ENCODE measurements at regions not wholly inside any gene's neighbourhood (a gene's known extent, or its start where the extent isn't known, plus 50 kb on each side); places are given as distances from the start of the nearest gene placed in this dataset.

- no peak overlapping the region for H3K27ac Mint-ChIP-seq
- DNase-seq, result no peak
- no peaks in the 10 kb centered on the region for H3K9me3 Mint-ChIP-seq
- POLR2A ChIA-PET, result no interaction called here
- no peak overlapping the region for H3K4me3 Mint-ChIP-seq
- ATAC-seq (ENCODE audit: low read depth), result no peak
- no peaks in the 10 kb centered on the region for H3K36me3 Mint-ChIP-seq
- H3K27me3 Mint-ChIP-seq, result peaks cover 3% of the 10 kb centered on the region
- H3K4me1 Mint-ChIP-seq, result no peaks in the 10 kb centered on the region
These were observed 218.9 kb downstream of the CYRIA start for GRCh38 chr2:16446706-16447105.

- H3K27ac Mint-ChIP-seq, result no peak overlapping the region
- ATAC-seq (ENCODE audit: low read depth), result no peak
- POLR2A ChIA-PET, result no interaction called here
- no peaks in the 10 kb centered on the region for H3K4me1 Mint-ChIP-seq
- H3K9me3 Mint-ChIP-seq, result no peaks in the 10 kb centered on the region
- DNase-seq, result no peak
- H3K4me3 Mint-ChIP-seq, result no peak overlapping the region
- peaks cover 4% of the 10 kb centered on the region for H3K27me3 Mint-ChIP-seq
- no peaks in the 10 kb centered on the region for H3K36me3 Mint-ChIP-seq
These were observed 222.7 kb downstream of the CYRIA start for GRCh38 chr2:16442971-16443370.

GRCh38 chr2:16441431-16441830 lies 224.2 kb downstream of the CYRIA start:
- no peak for ATAC-seq (ENCODE audit: low read depth)
- no peaks in the 10 kb centered on the region for H3K4me1 Mint-ChIP-seq
- no peak overlapping the region for H3K4me3 Mint-ChIP-seq
- DNase-seq, result no peak
- peaks cover 11% of the 10 kb centered on the region for H3K27me3 Mint-ChIP-seq
- H3K36me3 Mint-ChIP-seq, result no peaks in the 10 kb centered on the region
- POLR2A ChIA-PET, result no interaction called here
- H3K9me3 Mint-ChIP-seq, result peaks cover 2% of the 10 kb centered on the region
- no peak overlapping the region for H3K27ac Mint-ChIP-seq

- Mint-ChIP-seq H3K27me3 (peaks cover 12% of the 10 kb centered on the region), H3K4me1 (no peaks in the 10 kb centered on the region), H3K9me3 (peaks cover 2% of the 10 kb centered on the region), H3K36me3 (no peaks in the 10 kb centered on the region), H3K4me3 (no peak overlapping the region), H3K27ac (no peak overlapping the region)
- DNase-seq, result no peak
- no peak for ATAC-seq (ENCODE audit: low read depth)
- POLR2A ChIA-PET, result no interaction called here
These were observed 224.7 kb downstream of the CYRIA start for GRCh38 chr2:16440898-16441297.

GRCh38 chr2:16438613-16439321 lies 226.9 kb downstream of the CYRIA start:
- Mint-ChIP-seq H3K4me1 (no peaks in the 10 kb centered on the region), H3K27me3 (peaks cover 19% of the 10 kb centered on the region), H3K36me3 (no peaks in the 10 kb centered on the region), H3K9me3 (peaks cover 2% of the 10 kb centered on the region), H3K27ac (no peak overlapping the region), H3K4me3 (no peak overlapping the region)
- POLR2A ChIA-PET, result no interaction called here
- ATAC-seq (ENCODE audit: low read depth) (no peak), DNase-seq (no peak)

- peaks cover 2% of the 10 kb centered on the region for H3K9me3 Mint-ChIP-seq
- ATAC-seq (ENCODE audit: low read depth) (no peak), DNase-seq (no peak)
- H3K4me3 Mint-ChIP-seq, result no peak overlapping the region
- POLR2A ChIA-PET, result no interaction called here
- H3K27ac Mint-ChIP-seq, result no peak overlapping the region
- H3K4me1 Mint-ChIP-seq, result no peaks in the 10 kb centered on the region
- no peaks in the 10 kb centered on the region for H3K36me3 Mint-ChIP-seq
- peaks cover 22% of the 10 kb centered on the region for H3K27me3 Mint-ChIP-seq
These were observed 228.4 kb downstream of the CYRIA start for GRCh38 chr2:16437189-16437588.

GRCh38 chr2:16434393-16434792 lies 231.2 kb downstream of the CYRIA start:
- H3K9me3 Mint-ChIP-seq, result peaks cover 2% of the 10 kb centered on the region
- DNase-seq, result no peak
- peaks cover 22% of the 10 kb centered on the region for H3K27me3 Mint-ChIP-seq
- H3K4me3 Mint-ChIP-seq, result no peak overlapping the region
- POLR2A ChIA-PET, result no interaction called here
- no peaks in the 10 kb centered on the region for H3K36me3 Mint-ChIP-seq
- no peak for ATAC-seq (ENCODE audit: low read depth)
- no peak overlapping the region for H3K27ac Mint-ChIP-seq
- no peaks in the 10 kb centered on the region for H3K4me1 Mint-ChIP-seq

GRCh38 chr2:16430846-16431245 lies 234.8 kb downstream of the CYRIA start:
- DNase-seq (no peak), ATAC-seq (ENCODE audit: low read depth) (no peak)
- Mint-ChIP-seq H3K9me3 (no peaks in the 10 kb centered on the region), H3K36me3 (no peaks in the 10 kb centered on the region), H3K27me3 (peaks cover 9% of the 10 kb centered on the region), H3K4me3 (no peak overlapping the region), H3K4me1 (no peaks in the 10 kb centered on the region), H3K27ac (no peak overlapping the region)
- POLR2A ChIA-PET, result no interaction called here

GRCh38 chr2:16429431-16430145 lies 236.0 kb downstream of the CYRIA start:
- no peaks in the 10 kb centered on the region for H3K36me3 Mint-ChIP-seq
- no peak overlapping the region for H3K27ac Mint-ChIP-seq
- DNase-seq (no peak), ATAC-seq (ENCODE audit: low read depth) (no peak)
- POLR2A ChIA-PET, result no interaction called here
- H3K4me3 Mint-ChIP-seq, result no peak overlapping the region
- no peaks in the 10 kb centered on the region for H3K9me3 Mint-ChIP-seq
- peaks cover 4% of the 10 kb centered on the region for H3K27me3 Mint-ChIP-seq
- no peaks in the 10 kb centered on the region for H3K4me1 Mint-ChIP-seq

GRCh38 chr2:16429002-16429401 lies 236.6 kb downstream of the CYRIA start:
- no peak overlapping the region for H3K27ac Mint-ChIP-seq
- H3K27me3 Mint-ChIP-seq, result peaks cover 2% of the 10 kb centered on the region
- no peaks in the 10 kb centered on the region for H3K4me1 Mint-ChIP-seq
- H3K36me3 Mint-ChIP-seq, result no peaks in the 10 kb centered on the region
- ATAC-seq (ENCODE audit: low read depth) (no peak), DNase-seq (no peak)
- H3K9me3 Mint-ChIP-seq, result no peaks in the 10 kb centered on the region
- H3K4me3 Mint-ChIP-seq, result no peak overlapping the region
- POLR2A ChIA-PET, result no interaction called here

GRCh38 chr2:16425462-16426336 lies 239.9 kb downstream of the CYRIA start:
- DNase-seq, result no peak
- Mint-ChIP-seq H3K27ac (no peak overlapping the region), H3K9me3 (no peaks in the 10 kb centered on the region), H3K4me1 (no peaks in the 10 kb centered on the region), H3K27me3 (no peaks in the 10 kb centered on the region), H3K4me3 (no peak overlapping the region), H3K36me3 (no peaks in the 10 kb centered on the region)
- no peak for ATAC-seq (ENCODE audit: low read depth)
- POLR2A ChIA-PET, result no interaction called here

- Mint-ChIP-seq H3K4me1 (no peaks in the 10 kb centered on the region), H3K9me3 (peaks cover 2% of the 10 kb centered on the region), H3K36me3 (no peaks in the 10 kb centered on the region), H3K27me3 (peaks cover 2% of the 10 kb centered on the region), H3K4me3 (no peak overlapping the region), H3K27ac (no peak overlapping the region)
- DNase-seq, result no peak
- POLR2A ChIA-PET, result no interaction called here
- no peak for ATAC-seq (ENCODE audit: low read depth)
These were observed 245.2 kb downstream of the CYRIA start for GRCh38 chr2:16420421-16420820.

GRCh38 chr2:16417726-16418125 lies 247.9 kb downstream of the CYRIA start:
- Mint-ChIP-seq H3K27me3 (peaks cover 2% of the 10 kb centered on the region), H3K4me1 (no peaks in the 10 kb centered on the region), H3K27ac (no peak overlapping the region), H3K4me3 (no peak overlapping the region), H3K36me3 (no peaks in the 10 kb centered on the region), H3K9me3 (peaks cover 4% of the 10 kb centered on the region)
- DNase-seq (no peak), ATAC-seq (ENCODE audit: low read depth) (no peak)
- POLR2A ChIA-PET, result interaction anchor here (0.6 kb wide), 1 partner anchor 1073 kb away, joined by 3 read pairs; no protein-coding TSS in a partner anchor

- no peak for ATAC-seq (ENCODE audit: low read depth)
- Mint-ChIP-seq H3K27ac (no peak overlapping the region), H3K36me3 (no peaks in the 10 kb centered on the region), H3K9me3 (peaks cover 4% of the 10 kb centered on the region), H3K4me3 (no peak overlapping the region), H3K4me1 (no peaks in the 10 kb centered on the region), H3K27me3 (peaks cover 2% of the 10 kb centered on the region)
- POLR2A ChIA-PET, result no interaction called here
- no peak for DNase-seq
These were observed 249.0 kb downstream of the CYRIA start for GRCh38 chr2:16416651-16417050.

Measured in activated naive CD8-positive, alpha-beta T cell treated with anti-CD3 and anti-CD28 coated beads, Interleukin-2, amount 10 ng/mL, durations not matched to agents 7 days and 5 days (primary cell).